ENCODE measurements at regions not wholly inside any gene's neighbourhood (a gene's known extent, or its start where the extent isn't known, plus 50 kb on each side); places are given as distances from the start of the nearest gene placed in this dataset.

DNA sequence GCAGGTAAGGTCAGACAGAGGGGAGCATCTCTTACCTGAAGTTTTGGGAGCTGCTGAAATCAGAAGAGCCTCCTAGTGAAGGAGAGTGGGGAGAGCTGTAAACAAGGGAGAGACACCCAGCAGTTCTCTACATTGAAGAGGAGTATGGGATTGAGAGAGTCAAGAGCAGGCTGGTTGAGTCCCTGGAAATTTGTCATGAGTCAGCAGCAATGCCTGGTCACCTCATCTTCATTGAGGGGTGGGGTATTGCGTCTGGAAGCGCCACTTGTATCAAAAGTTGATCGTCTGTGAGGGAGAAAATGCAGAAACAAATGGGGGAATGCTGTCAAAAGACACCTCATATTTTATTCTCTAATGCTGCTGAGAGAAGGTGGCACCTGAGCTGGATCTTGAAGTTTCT lies 256.6 kb upstream of the CFAP20DC start:
- TF ChIP-seq, protein P1, sequence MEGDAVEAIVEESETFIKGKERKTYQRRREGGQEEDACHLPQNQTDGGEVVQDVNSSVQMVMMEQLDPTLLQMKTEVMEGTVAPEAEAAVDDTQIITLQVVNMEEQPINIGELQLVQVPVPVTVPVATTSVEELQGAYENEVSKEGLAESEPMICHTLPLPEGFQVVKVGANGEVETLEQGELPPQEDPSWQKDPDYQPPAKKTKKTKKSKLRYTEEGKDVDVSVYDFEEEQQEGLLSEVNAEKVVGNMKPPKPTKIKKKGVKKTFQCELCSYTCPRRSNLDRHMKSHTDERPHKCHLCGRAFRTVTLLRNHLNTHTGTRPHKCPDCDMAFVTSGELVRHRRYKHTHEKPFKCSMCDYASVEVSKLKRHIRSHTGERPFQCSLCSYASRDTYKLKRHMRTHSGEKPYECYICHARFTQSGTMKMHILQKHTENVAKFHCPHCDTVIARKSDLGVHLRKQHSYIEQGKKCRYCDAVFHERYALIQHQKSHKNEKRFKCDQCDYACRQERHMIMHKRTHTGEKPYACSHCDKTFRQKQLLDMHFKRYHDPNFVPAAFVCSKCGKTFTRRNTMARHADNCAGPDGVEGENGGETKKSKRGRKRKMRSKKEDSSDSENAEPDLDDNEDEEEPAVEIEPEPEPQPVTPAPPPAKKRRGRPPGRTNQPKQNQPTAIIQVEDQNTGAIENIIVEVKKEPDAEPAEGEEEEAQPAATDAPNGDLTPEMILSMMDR (IDR thresholded peaks at IDR 0.05; ENCODE audit: borderline replicate concordance, control extremely low read depth, extremely low read depth, insufficient read depth, missing control alignments): no peak
- in situ Hi-C loops (cut with MboI; ENCODE audit: low sequenced_read_pairs, unreplicated experiment): loop anchor here (25.0 kb wide), 1 partner anchor 556 kb away; no protein-coding TSS in a partner anchor
- no peak for DNase-seq (ENCODE audit: low spot score)

DNA sequence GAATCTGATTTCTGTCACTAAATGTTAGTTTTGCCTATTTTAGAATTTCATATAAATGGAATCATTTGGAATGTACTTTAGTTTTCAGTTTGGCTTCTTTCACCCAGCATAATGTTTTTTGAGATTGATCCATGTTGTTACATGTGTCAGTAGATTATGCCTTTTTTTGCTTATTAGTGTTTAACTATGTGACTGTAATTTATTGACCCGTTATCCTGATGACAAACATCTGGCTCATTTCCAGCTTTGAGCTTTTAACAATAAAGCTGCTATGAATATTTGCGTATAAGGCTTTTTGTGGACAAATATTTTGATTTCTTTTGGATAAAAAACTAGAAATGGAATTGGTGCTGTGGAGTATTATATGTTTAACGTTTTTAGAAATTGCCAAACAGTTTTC lies 254.5 kb upstream of the CFAP20DC start:
- DNase-seq (ENCODE audit: low spot score): no peak
- in situ Hi-C loops (cut with MboI; ENCODE audit: low sequenced_read_pairs, unreplicated experiment): loop anchor here (25.0 kb wide), 1 partner anchor 558 kb away; no protein-coding TSS in a partner anchor
- TF ChIP-seq, protein P1 (IDR thresholded peaks at IDR 0.05; ENCODE audit: borderline replicate concordance, control extremely low read depth, extremely low read depth, insufficient read depth, missing control alignments): no peak

DNA sequence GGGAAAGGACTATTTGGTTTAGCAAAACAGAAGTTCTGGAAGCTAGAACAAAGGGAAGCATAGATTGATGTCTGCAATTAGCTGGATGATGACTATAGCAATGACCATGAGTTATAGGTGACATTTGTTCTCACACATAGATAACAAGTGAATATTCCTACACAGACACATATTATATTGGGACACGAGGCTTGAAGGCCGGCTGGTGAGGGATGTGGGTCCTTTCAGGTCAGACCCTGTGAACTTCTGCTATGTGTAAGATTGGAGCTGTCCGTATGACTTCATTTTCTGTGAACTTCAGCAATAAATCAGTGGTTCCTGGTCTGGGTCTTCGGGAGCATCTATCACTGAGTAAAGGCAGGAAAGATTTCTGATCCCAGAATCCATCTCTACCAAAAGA lies 253.6 kb upstream of the CFAP20DC start:
- TF ChIP-seq, protein P1 (IDR thresholded peaks at IDR 0.05; ENCODE audit: borderline replicate concordance, control extremely low read depth, extremely low read depth, insufficient read depth, missing control alignments): no peak
- no peak for DNase-seq (ENCODE audit: low spot score)
- in situ Hi-C loops (cut with MboI; ENCODE audit: low sequenced_read_pairs, unreplicated experiment): loop anchor here (25.0 kb wide), 1 partner anchor 559 kb away; no protein-coding TSS in a partner anchor

DNA sequence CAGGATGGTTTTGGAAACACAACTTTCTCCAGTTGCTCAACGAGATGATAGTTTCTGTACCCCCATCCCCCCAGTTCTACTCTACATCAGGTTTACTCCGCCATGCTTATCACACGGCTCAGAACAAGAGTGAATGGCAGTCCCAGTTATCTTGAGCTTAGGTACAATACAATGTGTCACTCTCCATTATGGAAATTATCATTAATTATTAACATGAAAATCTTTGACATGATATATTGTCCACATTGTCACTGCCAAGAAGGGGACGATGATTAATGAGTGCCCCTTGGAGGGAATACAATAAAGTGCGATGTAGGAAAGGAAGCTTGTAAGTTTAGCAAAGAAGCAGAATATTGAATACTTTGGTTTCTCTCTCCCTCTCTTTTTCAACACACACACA lies 252.6 kb upstream of the CFAP20DC start:
- in situ Hi-C loops (cut with MboI; ENCODE audit: low sequenced_read_pairs, unreplicated experiment): loop anchor here (25.0 kb wide), 1 partner anchor 560 kb away; no protein-coding TSS in a partner anchor
- DNase-seq (ENCODE audit: low spot score): no peak
- TF ChIP-seq, protein P1 (IDR thresholded peaks at IDR 0.05; ENCODE audit: borderline replicate concordance, control extremely low read depth, extremely low read depth, insufficient read depth, missing control alignments): no peak

DNA sequence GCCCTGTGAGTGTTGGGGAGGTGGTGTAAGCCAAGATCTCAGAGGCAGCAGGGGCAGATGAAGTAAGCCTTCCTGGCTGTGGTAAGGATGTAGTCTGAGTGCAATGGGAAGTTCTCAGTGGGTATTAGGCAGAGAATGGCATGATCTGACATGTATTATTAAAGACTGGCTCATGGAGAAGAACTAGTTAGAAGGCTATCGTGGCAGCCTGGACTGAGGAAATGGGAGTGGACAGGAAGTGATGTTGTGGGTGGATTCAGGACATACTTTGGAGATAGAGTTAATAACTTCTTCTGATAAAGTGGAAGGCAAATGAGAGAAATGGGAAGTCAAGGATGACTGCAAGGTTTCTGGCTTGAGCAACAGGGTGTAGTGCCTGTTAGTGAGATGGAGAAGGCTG lies 250.9 kb upstream of the CFAP20DC start:
- TF ChIP-seq, protein P1 (IDR thresholded peaks at IDR 0.05; ENCODE audit: borderline replicate concordance, control extremely low read depth, extremely low read depth, insufficient read depth, missing control alignments): no peak
- no peak for DNase-seq (ENCODE audit: low spot score)
- in situ Hi-C loops (cut with MboI; ENCODE audit: low sequenced_read_pairs, unreplicated experiment): loop anchor here (25.0 kb wide), 1 partner anchor 562 kb away; no protein-coding TSS in a partner anchor

DNA sequence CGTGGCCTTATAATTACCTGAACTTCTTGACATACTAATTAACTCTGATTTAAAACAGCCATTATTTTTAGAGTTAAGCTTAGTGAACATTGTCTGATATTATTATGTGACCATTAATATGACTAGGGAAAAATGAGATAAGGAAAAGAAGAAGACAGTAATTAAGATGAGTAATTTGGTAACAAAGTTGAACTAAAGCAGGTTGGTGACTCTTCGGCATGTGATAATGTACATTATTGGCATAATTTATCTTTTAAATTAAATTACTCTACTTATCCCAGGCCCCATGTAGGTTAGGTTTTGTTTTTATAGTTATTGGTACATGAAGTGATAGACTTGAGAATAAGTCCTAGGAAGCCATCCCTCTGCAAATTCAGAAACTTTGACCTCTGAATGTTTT lies 249.7 kb upstream of the CFAP20DC start:
- in situ Hi-C loops (cut with MboI; ENCODE audit: low sequenced_read_pairs, unreplicated experiment): no loop called here
- no peak for DNase-seq (ENCODE audit: low spot score)
- TF ChIP-seq, protein P1 (IDR thresholded peaks at IDR 0.05; ENCODE audit: borderline replicate concordance, control extremely low read depth, extremely low read depth, insufficient read depth, missing control alignments): no peak
